Testis (tissue), 2 donors: ENCODE measurements at regions not wholly inside any gene's neighbourhood (a gene's known extent, or its start where the extent isn't known, plus 50 kb on each side); places are given as distances from the start of the nearest gene placed in this dataset.

Source experiments
- CTCF ChIP-seq, 3 experiments: fragments of 450-650 bp in 2 of 3; fragments of 200-600 bp in 1 of 3; sonication (generic) in 1 of 3; IDR thresholded peaks; one replicate each; pipeline ENCODE4 v1.5.1; 2016 to 2019; ENCODE audit warnings: antibody characterized with exemption in 3 of 3, mild to moderate bottlenecking in 2 of 3, moderate library complexity in 1 of 3
- POLR2A ChIP-seq: fragments of 450-650 bp; IDR thresholded peaks from one replicate; pipeline ENCODE4 v1.6.1; 2017; ENCODE audit warnings: antibody characterized with exemption, mild to moderate bottlenecking, moderate library complexity

- TF ChIP-seq CTCF (IDR thresholded peaks at IDR 0.05), result no peak
- TF ChIP-seq POLR2A, result no peak
Observed at GRCh38 chr6:15818491-15818890, 155.7 kb upstream of the DTNBP1 start.
